A673 (cell line): ENCODE measurements at regions not wholly inside any gene's neighbourhood (a gene's known extent, or its start where the extent isn't known, plus 50 kb on each side); places are given as distances from the start of the nearest gene placed in this dataset.

ENCODE experiments used
- BruUV-seq: library from RNA; stranded (reverse); fragments of 400-500 nt; replicated peaks from 2 replicates; lab custom pipeline; 2021; lab: Mats Ljungman, UMichigan
- CTCF ChIA-PET: fragments of 300-600 bp; sonication (Branson Sonifier 250); formaldehyde crosslinking; loops from one replicate; lab custom pipeline; 2022; ENCODE audit warnings: antibody characterized with exemption; lab: Charles Lee
- POLR2A ChIA-PET: fragments of 300-600 bp; sonication (Branson Sonifier 250); formaldehyde crosslinking; loops from one replicate; lab custom pipeline; 2022; ENCODE audit warnings: antibody characterized with exemption; ENCODE audit not compliant: low non-redundant PET; lab: Charles Lee
- DNase-seq: peaks from one replicate; pipeline ENCODE4 v3.0.0-alpha.2; 2015; ENCODE audit warnings: low spot score
- H3K27ac ChIP-seq: fragments of 200-600 bp; sonication (generic); 2 replicates; pipeline ENCODE4 v1.5.1; 2016; ENCODE audit warnings: mixed run types, low read depth, mild to moderate bottlenecking, mixed read lengths, antibody characterized with exemption, low read length; ENCODE audit not compliant: poor library complexity, severe bottlenecking
- H3K27me3 ChIP-seq: fragments of 200-600 bp; sonication (generic); replicated peaks from 2 replicates; pipeline ENCODE4 v1.6.1; 2017; ENCODE audit warnings: mixed run types, low read depth, mild to moderate bottlenecking, mixed read lengths, antibody characterized with exemption, low read length; ENCODE audit not compliant: insufficient read depth, poor library complexity
- H3K36me3 ChIP-seq: fragments of 200-600 bp; sonication (generic); 2 replicates; pipeline ENCODE4 v1.6.1; 2016; ENCODE audit warnings: mixed run types, mild to moderate bottlenecking, mixed read lengths, antibody characterized with exemption, low read length; ENCODE audit not compliant: insufficient read depth, poor library complexity, severe bottlenecking
- H3K4me1 ChIP-seq: fragments of 200-600 bp; sonication (generic); 2 replicates; pipeline ENCODE4 v1.6.1; 2017; ENCODE audit warnings: mixed run types, mild to moderate bottlenecking, mixed read lengths, antibody characterized with exemption, low read length; ENCODE audit not compliant: insufficient read depth, poor library complexity, severe bottlenecking
- H3K4me3 ChIP-seq: fragments of 200-600 bp; sonication (generic); 2 replicates; pipeline ENCODE4 v1.5.1; 2016; ENCODE audit warnings: low read depth, mixed run types, mild to moderate bottlenecking, mixed read lengths, low read length; ENCODE audit not compliant: poor library complexity, severe bottlenecking
- H3K9me3 ChIP-seq: fragments of 200-600 bp; sonication (generic); 2 replicates; pipeline ENCODE4 v1.6.1; 2016; ENCODE audit warnings: mixed run types, low read depth, mild to moderate bottlenecking, mixed read lengths, antibody characterized with exemption, low read length; ENCODE audit not compliant: poor library complexity, severe bottlenecking
- CTCF ChIP-seq: fragments of 300-800, 200-600 bp; sonication (generic); conservative IDR thresholded peaks from 2 replicates; pipeline ENCODE4 v1.5.1; 2017; ENCODE audit warnings: low read depth, mild to moderate bottlenecking, antibody characterized with exemption, low read length, moderate library complexity, mixed read lengths
- EZH2 ChIP-seq: fragments of 200-600 bp; sonication (generic); IDR thresholded peaks from 2 replicates; pipeline ENCODE4 v1.6.1; 2017; ENCODE audit warnings: borderline replicate concordance, low read depth, mild to moderate bottlenecking, mixed read lengths, antibody characterized with exemption, low read length; ENCODE audit not compliant: poor library complexity, severe bottlenecking
- intact Hi-C: fragments of 100-400 bp; cut with micrococcal nuclease; formaldehyde crosslinking; loops from one replicate; pipeline ENCODE4 v1.10.0; 2022; ENCODE audit not compliant: unreplicated experiment

- H3K4me3 ChIP-seq = no peak overlapping the region
- no peaks in the 10 kb centered on the region for H3K36me3 ChIP-seq
- intact Hi-C loops = no loop called here
- ChIA-PET POLR2A (no interaction called here), CTCF (no interaction called here)
- no TSS peak for BruUV-seq
- no peak for DNase-seq
- no peak overlapping the region for H3K27ac ChIP-seq
- peaks cover 35% of the 10 kb centered on the region for H3K27me3 ChIP-seq
- no peaks in the 10 kb centered on the region for H3K9me3 ChIP-seq
- TF ChIP-seq EZH2 (no peak), CTCF (no peak)
- no peaks in the 10 kb centered on the region for H3K4me1 ChIP-seq
These were observed 239.8 kb downstream of the BCL11A start for GRCh38 chr2:60313470-60314172.

GRCh38 chr2:60312618-60313017 lies 240.8 kb downstream of the BCL11A start:
- Histone ChIP-seq H3K36me3 (no peaks in the 10 kb centered on the region), H3K9me3 (no peaks in the 10 kb centered on the region), H3K27me3 (peaks cover 25% of the 10 kb centered on the region), H3K4me3 (no peak overlapping the region), H3K4me1 (no peaks in the 10 kb centered on the region), H3K27ac (no peak overlapping the region)
- TF ChIP-seq CTCF = no peak
- no peak for TF ChIP-seq EZH2
- no peak for DNase-seq
- CTCF ChIA-PET = no interaction called here
- intact Hi-C loops = no loop called here
- no TSS peak for BruUV-seq
- POLR2A ChIA-PET = no interaction called here

- TF ChIP-seq CTCF = no peak
- no peak for TF ChIP-seq EZH2
- CTCF ChIA-PET = no interaction called here
- DNase-seq = no peak
- H3K4me3 ChIP-seq = no peak overlapping the region
- no TSS peak for BruUV-seq
- POLR2A ChIA-PET = no interaction called here
- no peaks in the 10 kb centered on the region for H3K9me3 ChIP-seq
- peaks cover 19% of the 10 kb centered on the region for H3K27me3 ChIP-seq
- H3K4me1 ChIP-seq = no peaks in the 10 kb centered on the region
- H3K27ac ChIP-seq = no peak overlapping the region
- no peaks in the 10 kb centered on the region for H3K36me3 ChIP-seq
- intact Hi-C loops = no loop called here
These were observed 241.9 kb downstream of the BCL11A start for GRCh38 chr2:60311524-60311923.
